K562 (cell line): ENCODE measurements at regions not wholly inside any gene's neighbourhood (a gene's known extent, or its start where the extent isn't known, plus 50 kb on each side); places are given as distances from the start of the nearest gene placed in this dataset.
A peak's percentile ranks its signal among the peaks of the same experiment; 100 is the strongest.

Source experiments
- ATAC-seq: fragments of 200-7000 bp; cut with Tn5 transposase; 3 replicates; pipeline ENCODE4 v1.9.1; 2020; ENCODE audit warnings: moderate library complexity
- BruUV-seq: library from RNA; stranded (reverse); fragments of 400-500 nt; replicated peaks from 2 replicates; lab custom pipeline; 2021; lab: Mats Ljungman, UMichigan
- CTCF ChIA-PET: fragments of 300-600 bp; formaldehyde crosslinking; extraction: SDS; loops from one replicate; lab custom pipeline; 2021; ENCODE audit warnings: low intra/inter-chr PET ratio; lab: Yijun Ruan, JAX
- POLR2A ChIA-PET: fragments of 300-600, 350-650 bp; sonication (Branson Sonifier 250); formaldehyde crosslinking; extraction: SDS; loops from one replicate; lab custom pipeline; 2021; ENCODE audit warnings: antibody characterized with exemption, inconsistent platforms; lab: Yijun Ruan, JAX
- DNase-seq, 4 experiments: peaks; one replicate each; pipeline versions ENCODE4 v3.0.0 to v3.0.0-alpha.2; 2011 to 2018; ENCODE audit warnings: low spot score in 3 of 4, mixed read lengths in 3 of 4; ENCODE audit errors: extremely low read depth in 1 of 4
- FAIRE-seq: peaks from 2 replicates; lab custom pipeline; 2011; peaks lifted over from hg19 to GRCh38; lab: Jason Lieb, UNC
- H2AFZ ChIP-seq: 2 replicates; pipeline ENCODE4 v1.6.0; 2011; ENCODE audit warnings: low read depth, low read length, control low read depth, inconsistent platforms
- H3K27ac ChIP-seq: fragments of 200-600 bp; 3 replicates; pipeline ENCODE4 v1.8.0; 2011; ENCODE audit warnings: low read depth, mild to moderate bottlenecking, control low read depth, inconsistent platforms, low read length, moderate library complexity, mixed read lengths; ENCODE audit errors: extremely low read depth
- H3K27me3 ChIP-seq, 2 experiments: fragments of 300-600 bp in 1 of 2; 2 replicates in 1 of 2; 3 replicates in 1 of 2; pipeline versions ENCODE4 v1.6.0 to v1.8.0; 2011; ENCODE audit warnings: inconsistent platforms in 2 of 2, low read length in 2 of 2, mild to moderate bottlenecking in 1 of 2, mixed read lengths in 1 of 2, moderate library complexity in 1 of 2; ENCODE audit not compliant: control insufficient read depth in 2 of 2, insufficient read depth in 2 of 2
- H3K36me3 ChIP-seq: fragments of 300-600 bp; 3 replicates; pipeline ENCODE4 v1.8.0; 2011; ENCODE audit warnings: mild to moderate bottlenecking, low read length, inconsistent platforms; ENCODE audit not compliant: control insufficient read depth, insufficient read depth
- H3K4me1 ChIP-seq, 2 experiments: fragments of 200-600 bp in 1 of 2; replicated peaks in 1 of 2; 2 replicates in 1 of 2; 3 replicates in 1 of 2; pipeline versions ENCODE4 v1.5.1 to v1.8.0; 2011; ENCODE audit warnings: inconsistent platforms in 2 of 2, low read length in 2 of 2, mild to moderate bottlenecking in 1 of 2, mixed read lengths in 1 of 2, moderate library complexity in 1 of 2; ENCODE audit not compliant: control insufficient read depth in 2 of 2, insufficient read depth in 2 of 2
- H3K4me2 ChIP-seq: 2 replicates; pipeline ENCODE4 v1.6.1; 2011; ENCODE audit warnings: low read length, control low read depth, inconsistent platforms, mixed read lengths; ENCODE audit not compliant: insufficient read depth
- H3K4me3 ChIP-seq: fragments of 200-600 bp; sonication (generic), shearing (Covaris generic); 2 replicates; pipeline ENCODE4 v1.5.1; 2016; ENCODE audit warnings: control low read depth, inconsistent platforms
- H3K79me2 ChIP-seq: fragments of 200-600 bp; 3 replicates; pipeline ENCODE4 v1.8.0; 2011; ENCODE audit warnings: low read length, inconsistent platforms; ENCODE audit not compliant: control insufficient read depth, insufficient read depth
- H3K9ac ChIP-seq, 2 experiments: 2 replicates each; pipeline versions ENCODE4 v1.6.0 to v1.6.1; 2011; ENCODE audit warnings: low read depth in 2 of 2, low read length in 2 of 2, control low read depth in 1 of 2, inconsistent platforms in 1 of 2, mild to moderate bottlenecking in 1 of 2, mixed read lengths in 1 of 2; ENCODE audit not compliant: insufficient read depth in 1 of 2
- H3K9me1 ChIP-seq: one replicate; pipeline ENCODE4 v1.6.0; 2011; ENCODE audit warnings: inconsistent platforms, mild to moderate bottlenecking, low read length, moderate library complexity; ENCODE audit not compliant: control insufficient read depth, insufficient read depth
- H3K9me3 ChIP-seq: replicated peaks from 2 replicates; pipeline ENCODE4 v1.5.1; 2011; ENCODE audit warnings: low read depth, low read length, inconsistent platforms; ENCODE audit not compliant: control insufficient read depth, insufficient read depth
- H4K20me1 ChIP-seq: replicated peaks from 2 replicates; pipeline ENCODE4 v1.6.1; 2011; ENCODE audit warnings: low read length, inconsistent platforms, mixed read lengths; ENCODE audit not compliant: control insufficient read depth, insufficient read depth
- E2F4 ChIP-seq: sonication (generic); formaldehyde crosslinking; IDR thresholded peaks from 2 replicates; pipeline ENCODE4 v1.8.0; 2022; ENCODE audit warnings: mild to moderate bottlenecking, low read depth, missing genetic modification reagents
- EWSR1 ChIP-seq: fragments of 450-650 bp; IDR thresholded peaks from 2 replicates; pipeline ENCODE4 v1.6.1; 2018; ENCODE audit warnings: borderline replicate concordance, mild to moderate bottlenecking, low read depth, moderate library complexity; ENCODE audit not compliant: partially characterized antibody
- MAFF ChIP-seq: IDR thresholded peaks from 2 replicates; pipeline ENCODE4 v1.6.1; 2012; ENCODE audit warnings: low read length, improper control_type of control experiment
- NR2C2 ChIP-seq, 2 experiments: fragments of 200-800 bp in 1 of 2; sonication (Bioruptor generic) in 1 of 2; sonication (generic) in 1 of 2; formaldehyde crosslinking in 1 of 2; IDR thresholded peaks; 2 replicates each; pipeline versions ENCODE4 v1.6.1 to v1.8.0; 2016 to 2022; ENCODE audit warnings: mild to moderate bottlenecking in 1 of 2, missing compliant biosample characterization in 1 of 2, missing genetic modification characterization in 1 of 2, missing genetic modification reagents in 1 of 2
- PML ChIP-seq: IDR thresholded peaks from 2 replicates; pipeline ENCODE4 v1.6.1; 2012; ENCODE audit warnings: low read length, inconsistent platforms
- SMARCB1 ChIP-seq: IDR thresholded peaks from 2 replicates; pipeline ENCODE4 v1.6.1; 2011; ENCODE audit warnings: improper control_type of control experiment, low read depth; ENCODE audit not compliant: insufficient read length
- ZBTB1 ChIP-seq: sonication (generic); formaldehyde crosslinking; IDR thresholded peaks from 2 replicates; pipeline ENCODE4 v1.8.1; 2023; ENCODE audit warnings: missing genetic modification reagents, low read depth, mild to moderate bottlenecking, borderline replicate concordance
- ZFPM2 ChIP-seq: fragments of 250-450 bp; sonication (Bioruptor Pico); IDR thresholded peaks from 2 replicates; pipeline ENCODE4 v1.5.1; 2022; ENCODE audit warnings: mild to moderate bottlenecking
- WGBS: fragments of 100-300 bp; shearing (Covaris generic); methylation state at CpG from one replicate; pipeline ENCODE4 v1.1.6; 2016; ENCODE audit warnings: low coverage, mixed read lengths; ENCODE audit not compliant: insufficient coverage; ENCODE audit errors: missing lambda C conversion rate; 5-methylcytosine and 5-hydroxymethylcytosine counted together
- in situ Hi-C: fragments of 300-500 bp; cut with MboI; formaldehyde crosslinking; loops from 4 replicates; pipeline ENCODE4 v1.15.0; 2018; ENCODE audit warnings: inconsistent platforms, mixed read lengths
- intact Hi-C: fragments of 100-400 bp; cut with micrococcal nuclease; formaldehyde crosslinking; loops from 2 replicates; pipeline ENCODE4 v1.14.2; 2022
- TF ChIP-seq, protein P1 (sequence below): fragments of 250-450 bp; sonication (Bioruptor Pico); IDR thresholded peaks from 2 replicates; pipeline ENCODE4 v1.8.0; 2021; ENCODE audit warnings: moderate library complexity, mild to moderate bottlenecking, inconsistent platforms

DNA sequence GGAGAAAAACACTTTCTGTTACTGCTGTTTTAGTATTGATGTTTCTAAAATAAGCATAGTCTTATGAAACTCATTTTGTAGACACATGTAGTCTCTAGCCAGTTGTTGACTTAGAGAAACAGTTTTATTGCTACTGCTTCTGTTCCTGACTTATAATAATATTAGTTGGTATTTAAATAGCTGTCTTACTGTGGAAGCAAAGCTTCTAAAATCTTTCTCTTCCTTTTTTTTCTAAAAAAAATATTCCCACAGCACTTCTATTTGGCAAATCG is 121.8 kb downstream of the MTX2 start (continued):
- TF ChIP-seq NR2C2 (CRISPR knock-in tag; IDR thresholded peaks at IDR 0.05) (no peak), NR2C2 (tag; IDR thresholded peaks at IDR 0.05) (no peak), SMARCB1 (no peak), MAFF (no peak), EWSR1 (no peak), ZFPM2 (no peak)
- TF ChIP-seq, protein P1, sequence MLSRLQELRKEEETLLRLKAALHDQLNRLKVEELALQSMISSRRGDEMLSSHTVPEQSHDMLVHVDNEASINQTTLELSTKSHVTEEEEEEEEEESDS (CRISPR knock-in tag): no peak

GRCh38 chr2:176392249-176392648 is 123.0 kb downstream of the MTX2 start:
- 4% methylated on average over 6 of the region's 6 CpGs for WGBS
- Histone ChIP-seq H2AFZ (no peak overlapping the region), H4K20me1 (no peaks in the 10 kb centered on the region), H3K9me1 (no peaks in the 10 kb centered on the region), H3K27ac (no peak overlapping the region), H3K4me2 (no peak overlapping the region), H3K9ac (no peak overlapping the region), H3K79me2 (no peaks in the 10 kb centered on the region), H3K9me3 (no peaks in the 10 kb centered on the region), H3K4me1 (no peaks in the 10 kb centered on the region), H3K4me3 (no peak overlapping the region), H3K27me3 (0 out of 5 replicates have a peak, but pooled peaks cover 0 to 3% of the 10 kb centered on the region in 2 experiments), H3K36me3 (no peaks in the 10 kb centered on the region)
- DNase-seq (no peak), ATAC-seq (0 out of 3 replicates have a peak, but pooled peaks have one; percentile 20), FAIRE-seq (peak; percentile 54)
- in situ Hi-C loops (no loop called here), intact Hi-C loops (no loop called here)
- TF ChIP-seq E2F4 (no peak), PML (no peak), ZBTB1 (CRISPR knock-in tag) (no peak)
- BruUV-seq: no TSS peak
- ChIA-PET POLR2A (no interaction called here), CTCF (no interaction called here)
